Neural crest cell (in vitro differentiated cells): ENCODE measurements at regions not wholly inside any gene's neighbourhood (a gene's known extent, or its start where the extent isn't known, plus 50 kb on each side); places are given as distances from the start of the nearest gene placed in this dataset.

Experiments used
- DNase-seq: peaks from one replicate; pipeline ENCODE4 v3.0.0; 2021; ENCODE audit warnings: low read depth, mixed read lengths, low spot score
- H3K27ac Mint-ChIP-seq: one replicate; pipeline ENCODE4 v1.8.0; 2021; ENCODE audit warnings: mild to moderate bottlenecking, mixed read lengths; ENCODE audit not compliant: unreplicated experiment
- H3K27me3 Mint-ChIP-seq: 2 replicates; pipeline ENCODE4 v1.8.0; 2021; ENCODE audit warnings: low read depth, mild to moderate bottlenecking, mixed read lengths
- H3K36me3 Mint-ChIP-seq: 2 replicates; pipeline ENCODE4 v1.8.0; 2021; ENCODE audit warnings: low read depth, mild to moderate bottlenecking, mixed read lengths
- H3K4me1 Mint-ChIP-seq: 2 replicates; pipeline ENCODE4 v1.8.0; 2021; ENCODE audit warnings: mixed read lengths
- H3K4me3 Mint-ChIP-seq: one replicate; pipeline ENCODE4 v1.8.0; 2021; ENCODE audit warnings: mild to moderate bottlenecking, mixed read lengths
- H3K9me3 Mint-ChIP-seq: 2 replicates; pipeline ENCODE4 v1.8.0; 2021; ENCODE audit warnings: mixed read lengths
- CTCF ChIP-seq: fragments of 200-600 bp; sonication (generic); conservative IDR thresholded peaks from 2 replicates; pipeline ENCODE4 v1.5.0; 2021; ENCODE audit warnings: antibody characterized with exemption, mild to moderate bottlenecking

- Mint-ChIP-seq H3K27me3 (no peaks in the 10 kb centered on the region), H3K36me3 (no peaks in the 10 kb centered on the region), H3K27ac (no peak overlapping the region), H3K9me3 (peaks cover 4% of the 10 kb centered on the region), H3K4me3 (no peak overlapping the region), H3K4me1 (no peaks in the 10 kb centered on the region)
- no peak for TF ChIP-seq CTCF
- DNase-seq, result no peak
Observed at GRCh38 chr14:80346395-80346794, 135.1 kb upstream of the DIO2 start.

- no peak for DNase-seq
- no peak for TF ChIP-seq CTCF
- no peak overlapping the region for H3K4me3 Mint-ChIP-seq
- H3K9me3 Mint-ChIP-seq, result peaks cover 7% of the 10 kb centered on the region
- no peak overlapping the region for H3K27ac Mint-ChIP-seq
- no peaks in the 10 kb centered on the region for H3K27me3 Mint-ChIP-seq
- no peaks in the 10 kb centered on the region for H3K4me1 Mint-ChIP-seq
- H3K36me3 Mint-ChIP-seq, result no peaks in the 10 kb centered on the region
Observed at GRCh38 chr14:80344208-80344607, 132.9 kb upstream of the DIO2 start.

- no peaks in the 10 kb centered on the region for H3K4me1 Mint-ChIP-seq
- peaks cover 15% of the 10 kb centered on the region for H3K9me3 Mint-ChIP-seq
Observed at GRCh38 chr14:80336608-80337106, 125.4 kb upstream of the DIO2 start.

GRCh38 chr14:80325688-80326087, 114.4 kb upstream of the DIO2 start:
- H3K4me3 Mint-ChIP-seq, result no peak overlapping the region
- TF ChIP-seq CTCF, result no peak
- no peak overlapping the region for H3K27ac Mint-ChIP-seq
- peaks cover 11% of the 10 kb centered on the region for H3K4me1 Mint-ChIP-seq
- no peaks in the 10 kb centered on the region for H3K27me3 Mint-ChIP-seq
- no peaks in the 10 kb centered on the region for H3K36me3 Mint-ChIP-seq
- DNase-seq, result no peak
- peaks cover 3% of the 10 kb centered on the region for H3K9me3 Mint-ChIP-seq

More at GRCh38 chr14:80336608-80337106, 125.4 kb upstream of the DIO2 start:
- Mint-ChIP-seq H3K27ac (no peak overlapping the region), H3K36me3 (no peaks in the 10 kb centered on the region), H3K4me3 (no peak overlapping the region), H3K27me3 (no peaks in the 10 kb centered on the region)
- DNase-seq, result no peak
- no peak for TF ChIP-seq CTCF

GRCh38 chr14:80325112-80325511, 113.8 kb upstream of the DIO2 start:
- no peak for DNase-seq
- H3K9me3 Mint-ChIP-seq, result peaks cover 3% of the 10 kb centered on the region
- H3K4me1 Mint-ChIP-seq, result peaks cover 11% of the 10 kb centered on the region
- TF ChIP-seq CTCF, result no peak
- no peak overlapping the region for H3K4me3 Mint-ChIP-seq
- H3K36me3 Mint-ChIP-seq, result no peaks in the 10 kb centered on the region
- H3K27me3 Mint-ChIP-seq, result no peaks in the 10 kb centered on the region
- no peak overlapping the region for H3K27ac Mint-ChIP-seq

GRCh38 chr14:80324649-80325048, 113.3 kb upstream of the DIO2 start:
- DNase-seq, result no peak
- no peaks in the 10 kb centered on the region for H3K27me3 Mint-ChIP-seq
- no peak overlapping the region for H3K27ac Mint-ChIP-seq
- TF ChIP-seq CTCF, result no peak
- no peak overlapping the region for H3K4me3 Mint-ChIP-seq
- no peaks in the 10 kb centered on the region for H3K36me3 Mint-ChIP-seq
- peaks cover 11% of the 10 kb centered on the region for H3K4me1 Mint-ChIP-seq
- H3K9me3 Mint-ChIP-seq, result peaks cover 3% of the 10 kb centered on the region
